Progenitor cell of endocrine pancreas (in vitro differentiated cells): ENCODE measurements at regions not wholly inside any gene's neighbourhood (a gene's known extent, or its start where the extent isn't known, plus 50 kb on each side); places are given as distances from the start of the nearest gene placed in this dataset.

ENCODE experiments used
- DNase-seq: peaks from one replicate; pipeline ENCODE4 v3.0.0; 2021; ENCODE audit warnings: low spot score; ENCODE audit not compliant: unreplicated experiment
- H3K27ac Mint-ChIP-seq: 2 replicates; pipeline ENCODE4 v1.8.0; 2021; ENCODE audit warnings: mild to moderate bottlenecking, moderate library complexity, mixed read lengths
- H3K27me3 Mint-ChIP-seq: 2 replicates; pipeline ENCODE4 v1.8.0; 2021; ENCODE audit warnings: mixed read lengths
- H3K36me3 Mint-ChIP-seq: 2 replicates; pipeline ENCODE4 v1.8.0; 2022; ENCODE audit warnings: mixed read lengths; ENCODE audit not compliant: insufficient read depth
- H3K4me1 Mint-ChIP-seq: 2 replicates; pipeline ENCODE4 v1.8.0; 2021; ENCODE audit warnings: low read depth, mixed read lengths
- H3K4me3 Mint-ChIP-seq: 2 replicates; pipeline ENCODE4 v1.8.0; 2021; ENCODE audit warnings: low read depth, mild to moderate bottlenecking, moderate library complexity, mixed read lengths
- H3K9me3 Mint-ChIP-seq: 2 replicates; pipeline ENCODE4 v1.8.0; 2021; ENCODE audit warnings: low read depth, mixed read lengths
- TF ChIP-seq, protein P1 (sequence below): fragments of 200-600 bp; sonication (generic); IDR thresholded peaks from one replicate; pipeline ENCODE4 v1.5.0; 2021; ENCODE audit warnings: antibody characterized with exemption, mild to moderate bottlenecking; ENCODE audit not compliant: unreplicated experiment

DNA sequence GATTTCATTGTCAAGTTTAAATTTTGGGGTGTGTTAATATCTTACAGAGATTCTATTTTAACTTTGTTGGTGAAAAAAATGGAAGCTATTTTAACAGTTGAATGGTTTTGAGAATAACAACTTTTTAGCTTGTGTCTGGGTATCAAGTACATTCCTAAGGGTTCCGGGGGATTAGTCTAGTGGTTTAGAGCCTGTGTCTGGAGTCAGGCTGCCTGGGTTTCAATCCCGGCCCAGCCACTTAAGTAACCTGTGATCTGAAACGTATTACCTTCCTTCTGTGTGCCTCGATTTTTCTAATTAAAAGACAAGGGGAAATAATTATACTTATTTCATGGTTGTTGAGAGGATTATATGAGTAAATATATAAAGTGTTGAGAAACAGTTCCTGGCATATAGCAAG, 288.6 kb upstream of the NR3C2 start:
- Mint-ChIP-seq H3K9me3 (no peaks in the 10 kb centered on the region), H3K4me1 (peaks cover 7% of the 10 kb centered on the region), H3K27ac (no peak overlapping the region), H3K4me3 (no peak overlapping the region), H3K36me3 (no peaks in the 10 kb centered on the region), H3K27me3 (no peaks in the 10 kb centered on the region)
- TF ChIP-seq, protein P1, sequence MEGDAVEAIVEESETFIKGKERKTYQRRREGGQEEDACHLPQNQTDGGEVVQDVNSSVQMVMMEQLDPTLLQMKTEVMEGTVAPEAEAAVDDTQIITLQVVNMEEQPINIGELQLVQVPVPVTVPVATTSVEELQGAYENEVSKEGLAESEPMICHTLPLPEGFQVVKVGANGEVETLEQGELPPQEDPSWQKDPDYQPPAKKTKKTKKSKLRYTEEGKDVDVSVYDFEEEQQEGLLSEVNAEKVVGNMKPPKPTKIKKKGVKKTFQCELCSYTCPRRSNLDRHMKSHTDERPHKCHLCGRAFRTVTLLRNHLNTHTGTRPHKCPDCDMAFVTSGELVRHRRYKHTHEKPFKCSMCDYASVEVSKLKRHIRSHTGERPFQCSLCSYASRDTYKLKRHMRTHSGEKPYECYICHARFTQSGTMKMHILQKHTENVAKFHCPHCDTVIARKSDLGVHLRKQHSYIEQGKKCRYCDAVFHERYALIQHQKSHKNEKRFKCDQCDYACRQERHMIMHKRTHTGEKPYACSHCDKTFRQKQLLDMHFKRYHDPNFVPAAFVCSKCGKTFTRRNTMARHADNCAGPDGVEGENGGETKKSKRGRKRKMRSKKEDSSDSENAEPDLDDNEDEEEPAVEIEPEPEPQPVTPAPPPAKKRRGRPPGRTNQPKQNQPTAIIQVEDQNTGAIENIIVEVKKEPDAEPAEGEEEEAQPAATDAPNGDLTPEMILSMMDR = no peak
- no peak for DNase-seq

DNA sequence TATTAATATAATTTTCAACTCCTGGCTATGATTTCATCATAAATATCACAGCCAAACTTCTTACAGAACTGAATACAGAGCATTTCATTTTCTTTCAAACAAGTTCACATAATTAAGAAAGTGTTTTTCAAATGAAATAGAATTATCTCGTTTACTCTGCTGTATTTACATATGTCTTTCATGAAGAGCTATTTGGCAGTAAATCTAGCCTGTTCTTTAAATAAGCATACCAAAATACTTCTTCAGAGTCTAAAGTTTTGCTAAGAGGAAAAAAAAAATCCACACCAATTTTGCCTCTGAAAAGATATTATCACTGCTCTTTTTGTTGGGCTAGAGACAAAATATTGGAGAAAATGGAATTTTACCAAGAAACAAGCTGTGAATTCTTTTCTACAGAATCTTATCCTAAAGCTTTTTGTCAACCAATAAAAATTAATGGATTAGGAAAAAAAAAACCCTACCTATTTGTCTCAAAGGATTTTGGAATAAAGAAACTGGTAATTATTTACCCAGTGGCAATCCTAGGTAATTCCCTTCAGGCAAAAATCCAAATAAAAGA, 287.9 kb upstream of the NR3C2 start:
- Mint-ChIP-seq H3K4me3 (no peak overlapping the region), H3K36me3 (no peaks in the 10 kb centered on the region), H3K27ac (no peak overlapping the region), H3K27me3 (no peaks in the 10 kb centered on the region), H3K4me1 (peaks cover 7% of the 10 kb centered on the region), H3K9me3 (no peaks in the 10 kb centered on the region)
- TF ChIP-seq, protein P1 = no peak
- no peak for DNase-seq

DNA sequence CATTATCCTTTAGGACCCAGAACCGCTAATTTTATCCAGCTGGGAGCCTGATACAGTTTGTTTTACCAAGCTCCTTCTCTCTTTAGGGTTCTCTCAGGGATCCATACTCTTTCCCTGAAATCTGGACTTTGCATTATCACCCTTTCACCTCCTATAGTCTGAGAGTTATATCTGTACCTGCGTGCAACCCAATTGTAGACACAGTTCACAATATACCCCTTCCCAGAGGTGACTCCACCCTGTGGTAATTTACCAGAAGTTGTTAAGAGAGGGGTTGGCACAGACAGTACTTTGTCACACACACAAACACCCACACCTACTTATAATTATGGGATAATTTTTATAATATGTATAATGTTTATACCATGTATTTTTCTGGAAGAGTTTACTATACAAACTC, 275.8 kb upstream of the NR3C2 start:
- Mint-ChIP-seq H3K9me3 (peaks cover 5% of the 10 kb centered on the region), H3K36me3 (no peaks in the 10 kb centered on the region), H3K4me1 (peaks cover 4% of the 10 kb centered on the region), H3K4me3 (no peak overlapping the region), H3K27me3 (no peaks in the 10 kb centered on the region), H3K27ac (no peak overlapping the region)
- no peak for DNase-seq
- TF ChIP-seq, protein P1 = no peak

DNA sequence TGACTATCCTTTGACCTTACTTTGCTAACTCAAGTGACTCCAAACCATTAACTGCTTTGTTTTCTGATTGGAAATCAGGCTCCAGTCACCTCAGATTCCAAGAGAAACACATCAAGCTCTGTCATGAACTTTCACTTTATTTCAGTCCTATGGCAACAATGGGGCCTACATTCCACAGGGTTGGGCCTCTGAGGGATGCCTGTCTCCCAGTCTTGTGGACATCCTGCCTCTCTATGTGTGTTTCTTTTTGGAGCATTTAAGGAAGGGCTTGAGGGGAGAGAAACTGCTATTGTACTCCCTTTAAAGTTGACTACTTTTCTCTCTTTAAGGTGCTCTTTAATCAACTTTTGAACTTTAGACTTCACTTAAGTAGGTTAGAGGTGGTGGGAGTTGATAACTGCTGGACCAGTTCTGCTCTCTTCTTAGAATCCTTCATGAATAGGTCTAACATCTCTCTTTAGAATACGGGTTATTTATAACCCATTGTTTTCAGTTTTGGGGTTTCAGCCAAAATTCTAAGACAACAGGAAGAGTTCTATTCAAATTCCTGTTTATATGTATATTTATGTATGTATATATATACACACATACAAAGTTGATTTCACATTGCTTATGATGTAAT, 274.3 kb upstream of the NR3C2 start:
- H3K36me3 Mint-ChIP-seq = no peaks in the 10 kb centered on the region
- DNase-seq = no peak
- no peak overlapping the region for H3K27ac Mint-ChIP-seq

DNA sequence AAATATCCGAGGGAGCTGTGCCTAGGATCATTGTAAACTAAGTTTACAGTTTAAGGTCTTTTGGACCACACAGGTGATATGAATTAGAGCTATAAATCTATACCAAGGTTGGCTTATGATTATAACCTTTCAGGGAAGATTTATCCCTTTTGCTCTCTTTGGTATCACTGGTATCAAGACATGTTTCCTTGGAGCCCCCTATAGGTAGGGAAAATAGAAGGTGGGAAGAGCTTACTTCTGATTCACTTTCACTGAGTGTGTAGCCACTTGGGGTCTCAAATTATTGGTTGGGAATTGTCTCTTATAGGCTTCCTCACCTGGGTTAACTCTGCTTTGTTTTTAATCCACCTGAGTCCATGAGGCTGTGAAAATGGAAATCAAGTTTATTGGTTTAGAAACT, 262.1 kb upstream of the NR3C2 start:
- Mint-ChIP-seq H3K9me3 (peaks cover 18% of the 10 kb centered on the region), H3K27me3 (no peaks in the 10 kb centered on the region), H3K4me3 (no peak overlapping the region), H3K4me1 (no peaks in the 10 kb centered on the region), H3K27ac (no peak overlapping the region), H3K36me3 (no peaks in the 10 kb centered on the region)
- no peak for DNase-seq
- TF ChIP-seq, protein P1 = no peak

More for the DNA sequence above, 274.3 kb upstream of the NR3C2 start:
- Mint-ChIP-seq H3K4me3 (no peak overlapping the region), H3K9me3 (no peaks in the 10 kb centered on the region), H3K4me1 (peaks cover 4% of the 10 kb centered on the region), H3K27me3 (no peaks in the 10 kb centered on the region)
- TF ChIP-seq, protein P1 = no peak
